ENCODE measurements at regions not wholly inside any gene's neighbourhood (a gene's known extent, or its start where the extent isn't known, plus 50 kb on each side); places are given as distances from the start of the nearest gene placed in this dataset.

- Histone ChIP-seq H3K27me3 (no peaks in the 10 kb centered on the region), H3K9me3 (no peaks in the 10 kb centered on the region), H3K4me3 (no peak overlapping the region), H3K36me3 (no peaks in the 10 kb centered on the region), H3K27ac (no peak overlapping the region), H3K4me1 (no peaks in the 10 kb centered on the region)
- no peak for TF ChIP-seq CTCF (IDR thresholded peaks at IDR 0.05)
- intact Hi-C loops (cut with DNase I; ENCODE audit: low total_unique reads): no loop called here
- DNase-seq: no peak
Measured at GRCh38 chr4:36775544-36775943, 469.0 kb upstream of the NWD2 start.

- H3K4me3 ChIP-seq: no peak overlapping the region
- H3K9me3 ChIP-seq: no peaks in the 10 kb centered on the region
- H3K27me3 ChIP-seq: no peaks in the 10 kb centered on the region
- H3K4me1 ChIP-seq: no peaks in the 10 kb centered on the region
- H3K27ac ChIP-seq: no peak overlapping the region
- intact Hi-C loops (cut with DNase I; ENCODE audit: low total_unique reads): no loop called here
- no peaks in the 10 kb centered on the region for H3K36me3 ChIP-seq
- no peak for DNase-seq
- no peak for TF ChIP-seq CTCF (IDR thresholded peaks at IDR 0.05)
Measured at GRCh38 chr4:36779601-36780000, 464.9 kb upstream of the NWD2 start.

GRCh38 chr4:36785973-36786372 lies 458.6 kb upstream of the NWD2 start:
- TF ChIP-seq CTCF (IDR thresholded peaks at IDR 0.05): no peak
- no peak overlapping the region for H3K27ac ChIP-seq
- DNase-seq: no peak
- H3K27me3 ChIP-seq: no peaks in the 10 kb centered on the region
- intact Hi-C loops (cut with DNase I; ENCODE audit: low total_unique reads): no loop called here
- no peaks in the 10 kb centered on the region for H3K4me1 ChIP-seq
- no peaks in the 10 kb centered on the region for H3K9me3 ChIP-seq
- no peaks in the 10 kb centered on the region for H3K36me3 ChIP-seq
- no peak overlapping the region for H3K4me3 ChIP-seq

GRCh38 chr4:36786519-36786918 lies 458.0 kb upstream of the NWD2 start:
- no peaks in the 10 kb centered on the region for H3K9me3 ChIP-seq
- no peaks in the 10 kb centered on the region for H3K4me1 ChIP-seq
- H3K36me3 ChIP-seq: no peaks in the 10 kb centered on the region
- H3K27ac ChIP-seq: no peak overlapping the region
- no peak overlapping the region for H3K4me3 ChIP-seq
- DNase-seq: no peak
- intact Hi-C loops (cut with DNase I; ENCODE audit: low total_unique reads): no loop called here
- H3K27me3 ChIP-seq: no peaks in the 10 kb centered on the region
- no peak for TF ChIP-seq CTCF (IDR thresholded peaks at IDR 0.05)

- Histone ChIP-seq H3K9me3 (no peaks in the 10 kb centered on the region), H3K4me3 (no peak overlapping the region), H3K36me3 (no peaks in the 10 kb centered on the region), H3K4me1 (no peaks in the 10 kb centered on the region), H3K27ac (no peak overlapping the region), H3K27me3 (no peaks in the 10 kb centered on the region)
- intact Hi-C loops (cut with DNase I; ENCODE audit: low total_unique reads): no loop called here
- no peak for DNase-seq
- TF ChIP-seq CTCF (IDR thresholded peaks at IDR 0.05): no peak
Measured at GRCh38 chr4:36794716-36795115, 449.8 kb upstream of the NWD2 start.

GRCh38 chr4:36812149-36812548 lies 432.4 kb upstream of the NWD2 start:
- Histone ChIP-seq H3K4me1 (no peaks in the 10 kb centered on the region), H3K36me3 (no peaks in the 10 kb centered on the region), H3K9me3 (no peaks in the 10 kb centered on the region), H3K27ac (no peak overlapping the region), H3K27me3 (no peaks in the 10 kb centered on the region), H3K4me3 (no peak overlapping the region)
- no peak for DNase-seq
- TF ChIP-seq CTCF (IDR thresholded peaks at IDR 0.05): no peak
- intact Hi-C loops (cut with DNase I; ENCODE audit: low total_unique reads): no loop called here
